H1 (cell line): ENCODE measurements at regions not wholly inside any gene's neighbourhood (a gene's known extent, or its start where the extent isn't known, plus 50 kb on each side); places are given as distances from the start of the nearest gene placed in this dataset.

Experiments
- CHD2 ChIP-seq: IDR thresholded peaks from 2 replicates; pipeline ENCODE4 v1.6.1; 2012; ENCODE audit warnings: low read length, improper control_type of control experiment
- EGR1 ChIP-seq: IDR thresholded peaks from 2 replicates; pipeline ENCODE4 v1.6.1; 2011; ENCODE audit warnings: low read depth, low read length, borderline replicate concordance
- EP300 ChIP-seq, 2 experiments: IDR thresholded peaks; 1 replicate in 1 of 2; 2 replicates in 1 of 2; pipeline ENCODE4 v1.6.1; 2011 to 2012; ENCODE audit warnings: low read depth in 2 of 2, low read length in 2 of 2, mild to moderate bottlenecking in 2 of 2, borderline replicate concordance in 1 of 2, inconsistent platforms in 1 of 2, moderate library complexity in 1 of 2
- EZH2 ChIP-seq: fragments of 200-600 bp; sonication (generic); IDR thresholded peaks from 2 replicates; pipeline ENCODE4 v1.7.1; 2012; ENCODE audit warnings: low read depth, mild to moderate bottlenecking, moderate library complexity, low read length, inconsistent platforms; ENCODE audit not compliant: severe bottlenecking
- HDAC2 ChIP-seq, 2 experiments: fragments of 300-600 bp in 1 of 2; sonication (generic) in 1 of 2; IDR thresholded peaks; 2 replicates each; pipeline ENCODE4 v1.6.1; 2011 to 2012; ENCODE audit warnings: low read depth in 2 of 2, low read length in 2 of 2, mild to moderate bottlenecking in 2 of 2, moderate library complexity in 2 of 2, borderline replicate concordance in 1 of 2, inconsistent platforms in 1 of 2
- JUN ChIP-seq: IDR thresholded peaks from 2 replicates; pipeline ENCODE4 v1.6.1; 2011; ENCODE audit warnings: low read depth, mild to moderate bottlenecking, improper control_type of control experiment, low read length
- PHF8 ChIP-seq: fragments of 200-600 bp; sonication (generic); conservative IDR thresholded peaks from 2 replicates; pipeline ENCODE4 v1.7.1; 2012; ENCODE audit warnings: low read depth, mild to moderate bottlenecking, inconsistent platforms, low read length, moderate library complexity
- POLR2A ChIP-seq, 2 experiments: IDR thresholded peaks; 1 replicate in 1 of 2; 2 replicates in 1 of 2; pipeline ENCODE4 v1.6.1; 2011; ENCODE audit warnings: low read depth in 2 of 2, low read length in 2 of 2, mild to moderate bottlenecking in 2 of 2; ENCODE audit errors: control extremely low read depth in 1 of 2
- SP1 ChIP-seq: IDR thresholded peaks from 2 replicates; pipeline ENCODE4 v1.6.1; 2011; ENCODE audit warnings: low read depth, low read length
- SP4 ChIP-seq: IDR thresholded peaks from 2 replicates; pipeline ENCODE4 v1.6.1; 2012; ENCODE audit warnings: low read length, inconsistent platforms
- SUZ12 ChIP-seq: fragments of 200-600 bp; sonication (generic); IDR thresholded peaks from 2 replicates; pipeline ENCODE4 v1.6.1; 2012; ENCODE audit warnings: mild to moderate bottlenecking, inconsistent platforms, low read length, moderate library complexity, mixed read lengths
- YY1 ChIP-seq: IDR thresholded peaks from 2 replicates; pipeline ENCODE4 v1.6.1; 2011; ENCODE audit warnings: low read depth, mild to moderate bottlenecking, low read length
- TF ChIP-seq, protein P1 (sequence below), 3 experiments: IDR thresholded peaks; 1 replicate in 2 of 3; 2 replicates in 1 of 3; pipeline versions ENCODE4 v1.5.1 to v1.6.1; 2011; ENCODE audit warnings: low read length in 3 of 3, mild to moderate bottlenecking in 3 of 3, inconsistent platforms in 2 of 3, low read depth in 1 of 3, moderate library complexity in 1 of 3; ENCODE audit not compliant: insufficient read depth in 1 of 3; ENCODE audit errors: control extremely low read depth in 1 of 3

DNA sequence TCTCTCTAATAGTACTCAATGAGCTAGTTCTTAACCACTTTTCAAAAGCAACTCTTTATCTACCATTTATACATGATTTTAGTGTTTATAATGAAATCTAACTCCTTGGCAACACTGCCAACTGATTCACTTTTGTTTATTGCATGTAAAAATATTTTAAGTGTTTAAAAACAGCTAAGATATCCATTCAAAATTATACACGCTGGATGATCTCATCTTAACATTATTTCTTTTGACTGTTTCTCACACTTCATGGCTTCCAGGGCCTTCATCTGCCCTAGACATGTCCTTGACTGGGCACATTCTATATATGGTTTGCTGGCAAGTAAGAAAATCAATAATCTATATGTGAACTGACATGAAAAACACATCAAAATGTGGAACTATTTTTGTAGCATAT, 414.6 kb upstream of the LUZP2 start:
- TF ChIP-seq SP4 (no peak), YY1 (no peak), POLR2A (IDR thresholded peaks at IDR 0.05; ENCODE audit: control extremely low read depth in 1 of 2, low read depth in 2 of 2, low read length in 2 of 2) (no peak), SUZ12 (no peak), SP1 (no peak), PHF8 (no peak), EZH2 (no peak), EP300 (IDR thresholded peaks at IDR 0.05; ENCODE audit: borderline replicate concordance in 1 of 2, low read depth in 2 of 2, low read length in 2 of 2) (no peak), EGR1 (no peak), HDAC2 (IDR thresholded peaks at IDR 0.05; ENCODE audit: borderline replicate concordance in 1 of 2, low read depth in 2 of 2, low read length in 2 of 2) (no peak), JUN (no peak), CHD2 (no peak)
- TF ChIP-seq, protein P1, sequence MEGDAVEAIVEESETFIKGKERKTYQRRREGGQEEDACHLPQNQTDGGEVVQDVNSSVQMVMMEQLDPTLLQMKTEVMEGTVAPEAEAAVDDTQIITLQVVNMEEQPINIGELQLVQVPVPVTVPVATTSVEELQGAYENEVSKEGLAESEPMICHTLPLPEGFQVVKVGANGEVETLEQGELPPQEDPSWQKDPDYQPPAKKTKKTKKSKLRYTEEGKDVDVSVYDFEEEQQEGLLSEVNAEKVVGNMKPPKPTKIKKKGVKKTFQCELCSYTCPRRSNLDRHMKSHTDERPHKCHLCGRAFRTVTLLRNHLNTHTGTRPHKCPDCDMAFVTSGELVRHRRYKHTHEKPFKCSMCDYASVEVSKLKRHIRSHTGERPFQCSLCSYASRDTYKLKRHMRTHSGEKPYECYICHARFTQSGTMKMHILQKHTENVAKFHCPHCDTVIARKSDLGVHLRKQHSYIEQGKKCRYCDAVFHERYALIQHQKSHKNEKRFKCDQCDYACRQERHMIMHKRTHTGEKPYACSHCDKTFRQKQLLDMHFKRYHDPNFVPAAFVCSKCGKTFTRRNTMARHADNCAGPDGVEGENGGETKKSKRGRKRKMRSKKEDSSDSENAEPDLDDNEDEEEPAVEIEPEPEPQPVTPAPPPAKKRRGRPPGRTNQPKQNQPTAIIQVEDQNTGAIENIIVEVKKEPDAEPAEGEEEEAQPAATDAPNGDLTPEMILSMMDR (IDR thresholded peaks at IDR 0.05; ENCODE audit: control extremely low read depth in 1 of 3, insufficient read depth in 1 of 3, low read depth in 1 of 3, low read length in 3 of 3), result no peak
